ENCODE measurements at regions not wholly inside any gene's neighbourhood (a gene's known extent, or its start where the extent isn't known, plus 50 kb on each side); places are given as distances from the start of the nearest gene placed in this dataset.

GRCh38 chr22:44615602-44616180, 86.3 kb upstream of the PRR5 start:
- no peak for DNase-seq
- H3K9me3 ChIP-seq (ENCODE audit: control insufficient read depth, low read length) = peaks cover 6% of the 10 kb centered on the region
- peaks cover 10% of the 10 kb centered on the region for H3K4me1 ChIP-seq (ENCODE audit: control insufficient read depth, insufficient read depth, low read length, poor library complexity, severe bottlenecking)
- no peaks in the 10 kb centered on the region for H3K36me3 ChIP-seq (ENCODE audit: control insufficient read depth, insufficient read depth, low read length)
- H3K27me3 ChIP-seq (replicated peaks; ENCODE audit: control insufficient read depth, insufficient read depth, low read length, poor library complexity, severe bottlenecking) = no peaks in the 10 kb centered on the region
- no peak overlapping the region for H3K27ac ChIP-seq (ENCODE audit: insufficient read depth, low read length, poor library complexity, severe bottlenecking)
- no peak overlapping the region for H3K4me3 ChIP-seq (ENCODE audit: insufficient read depth, low read depth, low read length, poor library complexity, severe bottlenecking)

DNA sequence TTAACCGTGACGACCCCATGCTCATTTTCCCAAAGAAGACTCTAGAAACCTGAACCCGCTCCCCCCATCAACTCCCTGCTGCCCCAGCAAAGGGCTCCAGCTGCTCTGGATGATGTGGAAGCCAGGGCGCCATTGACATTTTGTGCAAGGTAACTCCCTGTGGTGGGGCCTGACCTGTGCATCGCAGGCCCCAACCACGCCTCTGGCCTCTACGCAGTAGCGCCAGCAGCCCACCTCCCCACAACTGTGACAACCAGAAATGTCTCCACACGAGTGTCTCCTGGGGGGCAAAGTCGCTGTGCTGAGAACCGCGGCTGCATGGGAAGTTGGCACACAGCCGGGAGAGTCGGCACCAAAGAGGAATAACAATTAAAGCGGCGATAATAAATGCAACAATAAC, 86.9 kb upstream of the PRR5 start:
- Histone ChIP-seq H3K27me3 (replicated peaks; ENCODE audit: control insufficient read depth, insufficient read depth, low read length, poor library complexity, severe bottlenecking) (no peaks in the 10 kb centered on the region), H3K36me3 (ENCODE audit: control insufficient read depth, insufficient read depth, low read length) (no peaks in the 10 kb centered on the region), H3K4me3 (ENCODE audit: insufficient read depth, low read depth, low read length, poor library complexity, severe bottlenecking) (no peak overlapping the region), H3K27ac (ENCODE audit: insufficient read depth, low read length, poor library complexity, severe bottlenecking) (no peak overlapping the region), H3K9me3 (ENCODE audit: control insufficient read depth, low read length) (peaks cover 6% of the 10 kb centered on the region), H3K4me1 (ENCODE audit: control insufficient read depth, insufficient read depth, low read length, poor library complexity, severe bottlenecking) (peaks cover 5% of the 10 kb centered on the region)
- no peak for DNase-seq

GRCh38 chr22:44613196-44613595, 88.8 kb upstream of the PRR5 start:
- Histone ChIP-seq H3K4me1 (ENCODE audit: control insufficient read depth, insufficient read depth, low read length, poor library complexity, severe bottlenecking) (no peaks in the 10 kb centered on the region), H3K9me3 (ENCODE audit: control insufficient read depth, low read length) (peaks cover 6% of the 10 kb centered on the region), H3K27me3 (replicated peaks; ENCODE audit: control insufficient read depth, insufficient read depth, low read length, poor library complexity, severe bottlenecking) (no peaks in the 10 kb centered on the region), H3K36me3 (ENCODE audit: control insufficient read depth, insufficient read depth, low read length) (no peaks in the 10 kb centered on the region), H3K4me3 (ENCODE audit: insufficient read depth, low read depth, low read length, poor library complexity, severe bottlenecking) (no peak overlapping the region), H3K27ac (ENCODE audit: insufficient read depth, low read length, poor library complexity, severe bottlenecking) (no peak overlapping the region)
- no peak for DNase-seq

- H3K36me3 ChIP-seq (ENCODE audit: control insufficient read depth, insufficient read depth, low read length) = no peaks in the 10 kb centered on the region
- DNase-seq = no peak
- no peak overlapping the region for H3K27ac ChIP-seq (ENCODE audit: insufficient read depth, low read length, poor library complexity, severe bottlenecking)
- H3K27me3 ChIP-seq (replicated peaks; ENCODE audit: control insufficient read depth, insufficient read depth, low read length, poor library complexity, severe bottlenecking) = no peaks in the 10 kb centered on the region
- peaks cover 6% of the 10 kb centered on the region for H3K9me3 ChIP-seq (ENCODE audit: control insufficient read depth, low read length)
- H3K4me1 ChIP-seq (ENCODE audit: control insufficient read depth, insufficient read depth, low read length, poor library complexity, severe bottlenecking) = no peaks in the 10 kb centered on the region
- H3K4me3 ChIP-seq (ENCODE audit: insufficient read depth, low read depth, low read length, poor library complexity, severe bottlenecking) = no peak overlapping the region
Observed at GRCh38 chr22:44611880-44612496, 90.0 kb upstream of the PRR5 start.

DNA sequence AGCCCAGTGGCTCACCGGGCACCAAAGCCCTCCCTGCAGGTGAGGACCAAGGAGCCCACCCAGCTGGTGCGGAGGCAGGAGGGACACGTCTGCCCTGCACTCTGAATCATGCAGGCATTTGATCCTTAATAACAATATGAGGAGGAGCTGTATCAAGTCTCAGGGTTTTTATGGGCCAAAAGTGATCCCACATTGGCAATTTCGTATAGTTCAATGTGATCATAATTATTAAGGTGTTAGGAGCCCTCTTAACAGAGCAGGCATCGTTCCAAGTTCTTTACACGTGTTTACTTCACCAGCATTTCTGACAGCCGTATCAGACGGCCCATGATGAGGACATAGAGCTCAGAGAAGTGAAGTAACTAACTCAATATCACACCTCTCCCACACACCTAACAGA, 91.9 kb upstream of the PRR5 start:
- no peak overlapping the region for H3K4me3 ChIP-seq (ENCODE audit: insufficient read depth, low read depth, low read length, poor library complexity, severe bottlenecking)
- H3K27ac ChIP-seq (ENCODE audit: insufficient read depth, low read length, poor library complexity, severe bottlenecking) = no peak overlapping the region
- no peaks in the 10 kb centered on the region for H3K36me3 ChIP-seq (ENCODE audit: control insufficient read depth, insufficient read depth, low read length)
- DNase-seq = no peak
- H3K4me1 ChIP-seq (ENCODE audit: control insufficient read depth, insufficient read depth, low read length, poor library complexity, severe bottlenecking) = no peaks in the 10 kb centered on the region
- peaks cover 4% of the 10 kb centered on the region for H3K9me3 ChIP-seq (ENCODE audit: control insufficient read depth, low read length)
- H3K27me3 ChIP-seq (replicated peaks; ENCODE audit: control insufficient read depth, insufficient read depth, low read length, poor library complexity, severe bottlenecking) = no peaks in the 10 kb centered on the region

- no peak overlapping the region for H3K4me3 ChIP-seq (ENCODE audit: insufficient read depth, low read depth, low read length, poor library complexity, severe bottlenecking)
- no peaks in the 10 kb centered on the region for H3K9me3 ChIP-seq (ENCODE audit: control insufficient read depth, low read length)
- no peak for DNase-seq
- H3K27me3 ChIP-seq (replicated peaks; ENCODE audit: control insufficient read depth, insufficient read depth, low read length, poor library complexity, severe bottlenecking) = no peaks in the 10 kb centered on the region
- no peaks in the 10 kb centered on the region for H3K36me3 ChIP-seq (ENCODE audit: control insufficient read depth, insufficient read depth, low read length)
- H3K4me1 ChIP-seq (ENCODE audit: control insufficient read depth, insufficient read depth, low read length, poor library complexity, severe bottlenecking) = no peaks in the 10 kb centered on the region
- H3K27ac ChIP-seq (ENCODE audit: insufficient read depth, low read length, poor library complexity, severe bottlenecking) = no peak overlapping the region
Observed at GRCh38 chr22:44609400-44609988, 92.5 kb upstream of the PRR5 start.

DNA sequence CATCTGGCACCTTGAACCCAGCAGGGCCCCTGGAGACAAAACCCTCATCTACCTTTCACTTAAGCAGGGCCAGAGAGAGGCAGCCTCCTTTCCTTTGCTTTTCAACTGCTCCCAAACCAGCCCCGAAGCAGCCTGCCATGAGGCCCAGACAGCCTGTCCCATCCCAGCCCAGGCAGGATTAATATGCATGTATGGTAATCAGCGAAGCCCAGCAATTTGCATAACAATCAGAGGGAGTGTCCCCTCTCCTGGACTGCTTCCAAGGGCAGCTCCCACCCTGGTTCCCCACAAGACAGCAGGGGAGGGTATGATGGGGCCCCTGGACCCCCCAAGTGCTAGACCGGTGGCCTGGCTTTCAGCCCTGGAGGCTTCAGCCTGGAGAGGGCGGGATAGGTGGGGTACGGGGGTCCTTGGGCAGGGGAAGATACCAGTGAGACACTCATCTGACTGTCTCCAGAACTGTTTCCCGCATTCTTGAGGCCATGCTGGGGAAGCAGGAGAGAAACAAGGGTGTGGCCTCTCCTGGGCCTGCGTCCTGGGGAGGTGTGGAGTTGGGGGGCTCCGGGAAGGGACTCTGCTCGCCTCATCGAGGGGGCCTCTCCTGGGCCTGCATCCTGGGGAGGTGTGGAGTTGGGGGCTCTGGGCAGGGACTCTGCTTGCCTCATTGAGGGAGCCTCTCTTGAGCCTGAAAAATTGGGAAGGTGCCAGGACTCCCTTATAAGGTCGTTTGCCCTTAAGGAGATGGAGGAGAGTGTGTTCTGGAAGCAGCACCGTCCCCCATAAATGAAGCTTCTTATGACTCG, 93.2 kb upstream of the PRR5 start:
- Histone ChIP-seq H3K9me3 (ENCODE audit: control insufficient read depth, low read length) (no peaks in the 10 kb centered on the region), H3K4me1 (ENCODE audit: control insufficient read depth, insufficient read depth, low read length, poor library complexity, severe bottlenecking) (no peaks in the 10 kb centered on the region)

DNA sequence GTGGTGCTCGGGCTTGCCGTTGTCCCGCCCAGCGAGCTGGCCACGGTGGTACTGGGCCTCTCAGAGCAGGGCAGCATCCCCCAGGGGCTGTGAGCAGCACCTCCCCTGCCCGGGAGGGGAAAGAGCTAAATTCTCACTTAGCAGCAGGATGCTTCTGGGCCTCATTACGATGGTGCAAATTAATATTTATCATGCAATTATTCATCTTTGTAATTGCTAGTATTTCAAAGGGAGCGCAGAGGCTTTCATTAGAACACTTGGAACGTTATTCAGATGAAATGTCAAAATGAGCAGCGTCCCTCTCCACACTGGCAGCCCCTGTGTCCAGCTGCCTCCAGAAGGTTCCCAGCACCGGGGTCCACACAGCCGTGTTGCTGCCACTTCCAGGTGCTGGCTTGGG, 95.9 kb upstream of the PRR5 start:
- Histone ChIP-seq H3K36me3 (ENCODE audit: control insufficient read depth, insufficient read depth, low read length) (no peaks in the 10 kb centered on the region), H3K4me1 (ENCODE audit: control insufficient read depth, insufficient read depth, low read length, poor library complexity, severe bottlenecking) (no peaks in the 10 kb centered on the region), H3K9me3 (ENCODE audit: control insufficient read depth, low read length) (no peaks in the 10 kb centered on the region), H3K27me3 (replicated peaks; ENCODE audit: control insufficient read depth, insufficient read depth, low read length, poor library complexity, severe bottlenecking) (no peaks in the 10 kb centered on the region), H3K4me3 (ENCODE audit: insufficient read depth, low read depth, low read length, poor library complexity, severe bottlenecking) (no peak overlapping the region), H3K27ac (ENCODE audit: insufficient read depth, low read length, poor library complexity, severe bottlenecking) (no peak overlapping the region)
- no peak for DNase-seq

More for the DNA sequence above, 93.2 kb upstream of the PRR5 start:
- Histone ChIP-seq H3K4me3 (ENCODE audit: insufficient read depth, low read depth, low read length, poor library complexity, severe bottlenecking) (no peak overlapping the region), H3K27ac (ENCODE audit: insufficient read depth, low read length, poor library complexity, severe bottlenecking) (no peak overlapping the region), H3K27me3 (replicated peaks; ENCODE audit: control insufficient read depth, insufficient read depth, low read length, poor library complexity, severe bottlenecking) (no peaks in the 10 kb centered on the region), H3K36me3 (ENCODE audit: control insufficient read depth, insufficient read depth, low read length) (no peaks in the 10 kb centered on the region)
- no peak for DNase-seq

DNA sequence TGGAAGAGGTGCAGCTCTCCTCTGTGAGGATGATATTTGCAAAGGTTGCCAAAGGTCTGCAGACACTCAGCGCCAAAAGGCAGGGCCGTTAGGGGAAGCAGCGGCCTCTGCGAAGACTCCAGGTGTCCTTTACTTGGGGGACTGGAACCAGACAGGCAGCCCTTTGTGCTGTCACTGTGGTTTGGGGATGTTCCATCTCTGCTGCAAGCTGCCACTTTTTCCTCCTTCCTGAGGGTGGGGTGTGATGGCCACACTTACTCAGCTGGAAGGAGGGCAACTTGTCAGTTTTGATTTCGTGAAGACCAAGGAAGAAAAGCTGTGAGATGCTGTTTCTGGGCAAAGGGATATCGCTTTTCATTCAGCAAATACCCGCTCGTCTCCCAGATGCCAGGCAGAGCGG, 96.5 kb upstream of the PRR5 start:
- H3K4me1 ChIP-seq (ENCODE audit: control insufficient read depth, insufficient read depth, low read length, poor library complexity, severe bottlenecking) = no peaks in the 10 kb centered on the region
- H3K9me3 ChIP-seq (ENCODE audit: control insufficient read depth, low read length) = no peaks in the 10 kb centered on the region
- DNase-seq = no peak
- no peak overlapping the region for H3K4me3 ChIP-seq (ENCODE audit: insufficient read depth, low read depth, low read length, poor library complexity, severe bottlenecking)
- no peak overlapping the region for H3K27ac ChIP-seq (ENCODE audit: insufficient read depth, low read length, poor library complexity, severe bottlenecking)
- H3K36me3 ChIP-seq (ENCODE audit: control insufficient read depth, insufficient read depth, low read length) = no peaks in the 10 kb centered on the region
- no peaks in the 10 kb centered on the region for H3K27me3 ChIP-seq (replicated peaks; ENCODE audit: control insufficient read depth, insufficient read depth, low read length, poor library complexity, severe bottlenecking)

- H3K27ac ChIP-seq (ENCODE audit: insufficient read depth, low read length, poor library complexity, severe bottlenecking) = no peak overlapping the region
- no peak overlapping the region for H3K4me3 ChIP-seq (ENCODE audit: insufficient read depth, low read depth, low read length, poor library complexity, severe bottlenecking)
- no peaks in the 10 kb centered on the region for H3K36me3 ChIP-seq (ENCODE audit: control insufficient read depth, insufficient read depth, low read length)
- DNase-seq = no peak
- no peaks in the 10 kb centered on the region for H3K27me3 ChIP-seq (replicated peaks; ENCODE audit: control insufficient read depth, insufficient read depth, low read length, poor library complexity, severe bottlenecking)
- no peaks in the 10 kb centered on the region for H3K9me3 ChIP-seq (ENCODE audit: control insufficient read depth, low read length)
- no peaks in the 10 kb centered on the region for H3K4me1 ChIP-seq (ENCODE audit: control insufficient read depth, insufficient read depth, low read length, poor library complexity, severe bottlenecking)
Observed at GRCh38 chr22:44604991-44605390, 97.0 kb upstream of the PRR5 start.

Measured in effector memory CD4-positive, alpha-beta T cell (primary cell).